ENCODE measurements at regions not wholly inside any gene's neighbourhood (a gene's known extent, or its start where the extent isn't known, plus 50 kb on each side); places are given as distances from the start of the nearest gene placed in this dataset.

GRCh38 chr6:134628154-134628553, 310.2 kb upstream of the SGK1 start:
- Histone ChIP-seq H3K4me1 (ENCODE audit: control insufficient read depth, low read length) (peaks cover 19% of the 10 kb centered on the region), H4K20me1 (ENCODE audit: control insufficient read depth, insufficient read depth, low read depth, low read length) (no peaks in the 10 kb centered on the region), H3K4me2 (ENCODE audit: low read length) (no peak overlapping the region), H3K4me3 (ENCODE audit: low read length) (no peak overlapping the region), H3K9me3 (ENCODE audit: control insufficient read depth, insufficient read depth, low read length) (no peaks in the 10 kb centered on the region), H3K36me3 (ENCODE audit: control insufficient read depth, low read length) (no peaks in the 10 kb centered on the region), H3F3A (ENCODE audit: control insufficient read depth, insufficient read depth) (no peaks in the 10 kb centered on the region), H3K27ac (ENCODE audit: low read depth, low read length) (no peak overlapping the region), H3K79me2 (ENCODE audit: control insufficient read depth, low read length) (no peaks in the 10 kb centered on the region), H3K27me3 (ENCODE audit: control insufficient read depth, low read length) (peaks cover 10% of the 10 kb centered on the region), H3K9me2 (replicated peaks; ENCODE audit: control insufficient read depth, low read length) (no peaks in the 10 kb centered on the region)
- TF ChIP-seq CTCF (IDR thresholded peaks at IDR 0.05; ENCODE audit: low read depth, low read length, poor library complexity, severe bottlenecking), result no peak

GRCh38 chr6:134627707-134628106, 309.8 kb upstream of the SGK1 start:
- no peak for TF ChIP-seq EZH2phosphoT487 (IDR thresholded peaks at IDR 0.05; ENCODE audit: borderline replicate concordance, low read length)
- TF ChIP-seq CTCF (IDR thresholded peaks at IDR 0.05; ENCODE audit: low read depth, low read length, poor library complexity, severe bottlenecking), result no peak
- Histone ChIP-seq H4K20me1 (ENCODE audit: control insufficient read depth, insufficient read depth, low read depth, low read length) (no peaks in the 10 kb centered on the region), H3K4me3 (ENCODE audit: low read length) (no peak overlapping the region), H3K27me3 (ENCODE audit: control insufficient read depth, low read length) (peaks cover 10% of the 10 kb centered on the region), H3K79me2 (ENCODE audit: control insufficient read depth, low read length) (no peaks in the 10 kb centered on the region), H3F3A (ENCODE audit: control insufficient read depth, insufficient read depth) (no peaks in the 10 kb centered on the region), H3K4me1 (ENCODE audit: control insufficient read depth, low read length) (peaks cover 19% of the 10 kb centered on the region), H3K4me2 (ENCODE audit: low read length) (no peak overlapping the region), H3K27ac (ENCODE audit: low read depth, low read length) (no peak overlapping the region), H3K36me3 (ENCODE audit: control insufficient read depth, low read length) (no peaks in the 10 kb centered on the region), H3K9me2 (replicated peaks; ENCODE audit: control insufficient read depth, low read length) (no peaks in the 10 kb centered on the region), H3K9me3 (ENCODE audit: control insufficient read depth, insufficient read depth, low read length) (no peaks in the 10 kb centered on the region)

- H3K9me2 ChIP-seq (replicated peaks; ENCODE audit: control insufficient read depth, low read length), result no peaks in the 10 kb centered on the region
- no peak overlapping the region for H3K27ac ChIP-seq (ENCODE audit: low read depth, low read length)
- no peak overlapping the region for H3K4me3 ChIP-seq (ENCODE audit: low read length)
- no peaks in the 10 kb centered on the region for H3K36me3 ChIP-seq (ENCODE audit: control insufficient read depth, low read length)
- peaks cover 12% of the 10 kb centered on the region for H3K27me3 ChIP-seq (ENCODE audit: control insufficient read depth, low read length)
- H3K9me3 ChIP-seq (ENCODE audit: control insufficient read depth, insufficient read depth, low read length), result no peaks in the 10 kb centered on the region
- TF ChIP-seq CTCF (IDR thresholded peaks at IDR 0.05; ENCODE audit: low read depth, low read length, poor library complexity, severe bottlenecking) (no peak), EZH2phosphoT487 (IDR thresholded peaks at IDR 0.05; ENCODE audit: borderline replicate concordance, low read length) (no peak)
- peaks cover 15% of the 10 kb centered on the region for H3K4me1 ChIP-seq (ENCODE audit: control insufficient read depth, low read length)
- H3K4me2 ChIP-seq (ENCODE audit: low read length), result no peak overlapping the region
- H4K20me1 ChIP-seq (ENCODE audit: control insufficient read depth, insufficient read depth, low read depth, low read length), result no peaks in the 10 kb centered on the region
- H3K79me2 ChIP-seq (ENCODE audit: control insufficient read depth, low read length), result no peaks in the 10 kb centered on the region
- H3F3A ChIP-seq (ENCODE audit: control insufficient read depth, insufficient read depth), result no peaks in the 10 kb centered on the region
These were observed 308.7 kb upstream of the SGK1 start for GRCh38 chr6:134626589-134626988.

- peaks cover 14% of the 10 kb centered on the region for H3K27me3 ChIP-seq (ENCODE audit: control insufficient read depth, low read length)
- no peaks in the 10 kb centered on the region for H3K36me3 ChIP-seq (ENCODE audit: control insufficient read depth, low read length)
- TF ChIP-seq CTCF (IDR thresholded peaks at IDR 0.05; ENCODE audit: low read depth, low read length, poor library complexity, severe bottlenecking) (no peak), EZH2phosphoT487 (IDR thresholded peaks at IDR 0.05; ENCODE audit: borderline replicate concordance, low read length) (no peak)
- no peaks in the 10 kb centered on the region for H3K9me3 ChIP-seq (ENCODE audit: control insufficient read depth, insufficient read depth, low read length)
- no peaks in the 10 kb centered on the region for H3F3A ChIP-seq (ENCODE audit: control insufficient read depth, insufficient read depth)
- H3K4me2 ChIP-seq (ENCODE audit: low read length), result no peak overlapping the region
- no peak overlapping the region for H3K27ac ChIP-seq (ENCODE audit: low read depth, low read length)
- H3K4me3 ChIP-seq (ENCODE audit: low read length), result no peak overlapping the region
- H3K9me2 ChIP-seq (replicated peaks; ENCODE audit: control insufficient read depth, low read length), result no peaks in the 10 kb centered on the region
- peaks cover 10% of the 10 kb centered on the region for H3K4me1 ChIP-seq (ENCODE audit: control insufficient read depth, low read length)
- no peaks in the 10 kb centered on the region for H3K79me2 ChIP-seq (ENCODE audit: control insufficient read depth, low read length)
- H4K20me1 ChIP-seq (ENCODE audit: control insufficient read depth, insufficient read depth, low read depth, low read length), result no peaks in the 10 kb centered on the region
These were observed 308.2 kb upstream of the SGK1 start for GRCh38 chr6:134626086-134626485.

Measured in DOHH2 (cell line).